Thoracic aorta (tissue), 2 donors: ENCODE measurements at regions not wholly inside any gene's neighbourhood (a gene's known extent, or its start where the extent isn't known, plus 50 kb on each side); places are given as distances from the start of the nearest gene placed in this dataset.

ENCODE experiments used
- ATAC-seq: fragments of 150-250 bp; one replicate; pipeline ENCODE4 v1.8.0; 2017; ENCODE audit warnings: low read depth; ENCODE audit not compliant: insufficient number of reproducible peaks, low FRiP score
- DNase-seq: peaks from one replicate; pipeline ENCODE4 v3.0.0-alpha.2; 2020; ENCODE audit warnings: low spot score
- H3K27ac ChIP-seq, 2 donors: fragments of 200-600 bp; sonication (generic); 1 replicate in 1 of 2; 2 replicates in 1 of 2; pipeline ENCODE4 v1.5.1; 2016; ENCODE audit warnings: mild to moderate bottlenecking in 2 of 2, moderate library complexity in 2 of 2
- H3K27me3 ChIP-seq: fragments of 200-600 bp; sonication (generic); replicated peaks from 2 replicates; pipeline ENCODE4 v1.6.0; 2016; ENCODE audit warnings: mild to moderate bottlenecking; ENCODE audit not compliant: insufficient read depth
- H3K36me3 ChIP-seq: fragments of 200-600 bp; sonication (generic); one replicate; pipeline ENCODE4 v1.5.1; 2016
- H3K4me1 ChIP-seq, 2 donors: fragments of 200-600 bp; sonication (generic); 1 replicate in 1 of 2; 2 replicates in 1 of 2; pipeline versions ENCODE4 v1.5.1 to v1.6.0; 2016; ENCODE audit warnings: low read depth in 2 of 2, mild to moderate bottlenecking in 1 of 2; ENCODE audit not compliant: control insufficient read depth in 1 of 2
- H3K4me3 ChIP-seq: fragments of 200-600 bp; sonication (generic); 2 replicates; pipeline ENCODE4 v1.5.1; 2016; ENCODE audit warnings: mild to moderate bottlenecking
- H3K9me3 ChIP-seq: fragments of 200-600 bp; sonication (generic); 2 replicates; pipeline ENCODE4 v1.5.1; 2016
- TF ChIP-seq, protein P1 (sequence below): fragments of 200-600 bp; sonication (generic); IDR thresholded peaks from one replicate; pipeline ENCODE4 v1.5.1; 2019; ENCODE audit warnings: antibody characterized with exemption

DNA sequence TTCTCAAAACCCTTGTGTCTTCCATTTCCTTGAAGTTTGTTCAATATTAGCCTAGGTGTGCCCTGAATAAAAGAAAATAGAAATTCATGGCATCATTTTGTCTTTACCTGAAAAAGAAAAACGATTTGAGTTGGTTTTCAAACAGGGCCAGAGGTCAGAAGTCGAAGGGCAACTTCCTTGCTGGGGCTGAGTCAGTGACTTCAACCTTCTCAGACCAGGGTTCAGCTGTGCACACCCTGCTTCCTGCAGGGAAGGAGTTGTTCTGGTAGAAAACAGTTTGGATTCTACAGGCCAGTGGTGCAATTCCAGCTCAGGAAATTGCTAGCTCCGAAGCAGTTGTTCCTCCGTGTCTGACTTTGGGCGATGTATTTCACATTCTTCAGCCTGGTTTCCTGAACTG is 132.1 kb upstream of the SLC30A5 start:
- Histone ChIP-seq H3K36me3 (no peaks in the 10 kb centered on the region), H3K4me1 (no peaks in the 10 kb centered on the region), H3K27ac (no peak overlapping the region), H3K9me3 (no peaks in the 10 kb centered on the region), H3K27me3 (no peaks in the 10 kb centered on the region), H3K4me3 (no peak overlapping the region)
- TF ChIP-seq, protein P1, sequence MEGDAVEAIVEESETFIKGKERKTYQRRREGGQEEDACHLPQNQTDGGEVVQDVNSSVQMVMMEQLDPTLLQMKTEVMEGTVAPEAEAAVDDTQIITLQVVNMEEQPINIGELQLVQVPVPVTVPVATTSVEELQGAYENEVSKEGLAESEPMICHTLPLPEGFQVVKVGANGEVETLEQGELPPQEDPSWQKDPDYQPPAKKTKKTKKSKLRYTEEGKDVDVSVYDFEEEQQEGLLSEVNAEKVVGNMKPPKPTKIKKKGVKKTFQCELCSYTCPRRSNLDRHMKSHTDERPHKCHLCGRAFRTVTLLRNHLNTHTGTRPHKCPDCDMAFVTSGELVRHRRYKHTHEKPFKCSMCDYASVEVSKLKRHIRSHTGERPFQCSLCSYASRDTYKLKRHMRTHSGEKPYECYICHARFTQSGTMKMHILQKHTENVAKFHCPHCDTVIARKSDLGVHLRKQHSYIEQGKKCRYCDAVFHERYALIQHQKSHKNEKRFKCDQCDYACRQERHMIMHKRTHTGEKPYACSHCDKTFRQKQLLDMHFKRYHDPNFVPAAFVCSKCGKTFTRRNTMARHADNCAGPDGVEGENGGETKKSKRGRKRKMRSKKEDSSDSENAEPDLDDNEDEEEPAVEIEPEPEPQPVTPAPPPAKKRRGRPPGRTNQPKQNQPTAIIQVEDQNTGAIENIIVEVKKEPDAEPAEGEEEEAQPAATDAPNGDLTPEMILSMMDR = no peak
- ATAC-seq (no peak), DNase-seq (no peak)

DNA sequence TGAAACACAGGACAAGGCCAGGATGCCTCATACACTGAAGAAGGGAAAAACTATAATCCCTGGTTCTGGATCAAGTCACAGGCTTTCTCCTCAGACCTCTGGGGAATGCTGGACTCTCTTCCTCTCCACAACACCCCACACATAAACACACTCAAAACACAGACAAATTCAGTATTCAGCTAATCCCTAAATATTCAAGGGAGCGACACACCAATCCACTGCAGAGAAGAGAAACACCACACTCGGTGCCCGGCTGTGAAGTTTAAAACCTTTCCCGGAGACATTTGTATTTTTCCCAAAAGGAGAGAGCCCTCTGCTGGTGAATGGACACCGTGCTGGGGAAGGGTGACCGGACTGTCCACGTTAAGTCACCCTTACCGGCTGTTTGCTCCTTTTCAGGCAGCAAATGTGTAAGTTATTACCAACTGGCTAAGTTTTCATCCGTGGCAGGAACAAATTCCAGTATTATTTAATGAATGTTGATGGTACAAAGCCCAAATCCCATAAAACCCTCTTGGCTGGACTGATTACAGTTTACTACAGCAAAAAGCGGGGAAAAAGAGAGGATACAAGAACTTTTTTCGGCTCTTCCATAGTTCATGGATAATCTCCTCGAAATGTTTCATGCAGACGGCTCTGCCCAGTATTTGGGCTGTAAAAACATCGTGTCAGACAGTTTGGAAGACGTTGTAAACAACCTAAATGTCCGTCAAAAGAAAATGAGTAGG is 130.9 kb upstream of the SLC30A5 start:
- H3K27me3 ChIP-seq = no peaks in the 10 kb centered on the region
- no peaks in the 10 kb centered on the region for H3K36me3 ChIP-seq
- TF ChIP-seq, protein P1 = peak; percentile 82
- ATAC-seq (peak; percentile 84), DNase-seq (no peak)
- no peak overlapping the region for H3K27ac ChIP-seq
- peak overlapping the region; percentile 50 for H3K4me3 ChIP-seq
- H3K4me1 ChIP-seq = no peaks in the 10 kb centered on the region
- no peaks in the 10 kb centered on the region for H3K9me3 ChIP-seq

DNA sequence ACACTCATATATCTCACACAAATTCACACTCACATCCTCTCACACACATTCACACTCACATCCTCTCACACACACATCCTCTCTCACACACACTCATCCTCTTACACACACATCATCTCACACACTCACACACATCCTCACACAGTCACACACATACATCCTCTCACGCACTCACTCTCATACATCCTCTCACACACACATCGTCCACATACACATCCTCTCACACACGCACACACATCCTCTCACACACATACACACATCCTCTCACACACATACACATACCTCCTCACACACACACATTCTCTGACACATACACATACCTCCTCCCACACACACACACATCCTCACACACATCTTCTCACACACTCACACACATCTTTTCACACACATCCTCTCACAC is 129.1 kb upstream of the SLC30A5 start:
- H3K27me3 ChIP-seq = no peaks in the 10 kb centered on the region
- H3K4me1 ChIP-seq = no peaks in the 10 kb centered on the region
- H3K27ac ChIP-seq = no peak overlapping the region
- no peak for DNase-seq
- no peak for ATAC-seq
- H3K36me3 ChIP-seq = no peaks in the 10 kb centered on the region
- TF ChIP-seq, protein P1 = no peak
- no peaks in the 10 kb centered on the region for H3K9me3 ChIP-seq
- H3K4me3 ChIP-seq = no peak overlapping the region

DNA sequence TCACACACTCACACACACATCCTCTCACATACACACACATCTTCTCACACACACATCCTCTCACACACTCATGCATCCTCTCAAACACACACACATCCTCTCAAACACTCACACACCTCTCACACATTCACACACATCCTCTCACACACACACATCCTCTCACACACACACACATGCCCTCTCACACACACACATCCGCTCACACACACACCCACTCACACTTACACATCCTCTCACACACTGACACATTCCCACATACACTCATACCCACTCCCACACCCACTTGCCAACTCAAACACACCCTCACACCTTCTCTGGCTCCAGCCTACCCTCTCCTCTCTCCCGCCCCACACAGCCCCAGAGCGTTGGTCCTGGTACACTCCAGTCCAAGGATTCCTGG is 127.9 kb upstream of the SLC30A5 start:
- TF ChIP-seq, protein P1 = no peak
- Histone ChIP-seq H3K36me3 (no peaks in the 10 kb centered on the region), H3K27ac (no peak overlapping the region), H3K27me3 (no peaks in the 10 kb centered on the region), H3K4me1 (no peaks in the 10 kb centered on the region), H3K9me3 (no peaks in the 10 kb centered on the region), H3K4me3 (no peak overlapping the region)
- DNase-seq (no peak), ATAC-seq (no peak)

DNA sequence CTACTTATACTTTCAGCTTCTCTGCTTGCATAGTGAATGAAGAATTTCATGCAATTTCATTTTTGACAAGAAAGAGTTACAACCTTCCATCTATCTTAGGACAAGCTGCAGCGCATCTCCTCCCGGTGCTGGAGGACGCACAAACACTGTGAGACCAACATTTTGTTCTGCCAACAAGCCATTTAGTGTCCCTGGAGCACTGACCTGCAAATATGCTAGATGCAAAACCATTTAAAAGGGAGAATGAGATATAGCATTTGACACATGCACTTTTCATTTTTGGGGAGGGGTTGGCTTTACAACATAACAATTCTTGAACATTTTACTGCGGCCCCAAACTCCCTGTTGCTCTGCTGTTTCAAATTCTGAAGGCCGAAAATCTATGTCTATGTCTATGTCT is 127.2 kb upstream of the SLC30A5 start:
- Histone ChIP-seq H3K27ac (no peak overlapping the region), H3K4me3 (no peak overlapping the region), H3K9me3 (no peaks in the 10 kb centered on the region), H3K27me3 (no peaks in the 10 kb centered on the region), H3K36me3 (no peaks in the 10 kb centered on the region), H3K4me1 (no peaks in the 10 kb centered on the region)
- TF ChIP-seq, protein P1 = no peak
- DNase-seq (no peak), ATAC-seq (no peak)
